Sigmoid colon (tissue), 6 donors: ENCODE measurements at regions not wholly inside any gene's neighbourhood (a gene's known extent, or its start where the extent isn't known, plus 50 kb on each side); places are given as distances from the start of the nearest gene placed in this dataset.

Experiments
- DNase-seq: peaks from one replicate; pipeline ENCODE4 v3.0.0-alpha.2; 2019
- H3K27ac ChIP-seq, 4 donors: fragments of 200-600 bp; sonication (generic); one replicate each; pipeline ENCODE4 v1.5.1; 2016 to 2019; ENCODE audit warnings: mild to moderate bottlenecking in 1 of 4
- H3K27me3 ChIP-seq, 3 donors: fragments of 200-600 bp; sonication (generic); one replicate each; pipeline ENCODE4 v1.5.1; 2019; ENCODE audit warnings: mild to moderate bottlenecking in 1 of 3
- H3K36me3 ChIP-seq, 4 donors: fragments of 200-600 bp; sonication (generic); one replicate each; pipeline ENCODE4 v1.5.1; 2016 to 2019
- H3K4me1 ChIP-seq, 4 donors: fragments of 200-600 bp; sonication (generic); one replicate each; pipeline ENCODE4 v1.5.1; 2017 to 2019
- H3K4me3 ChIP-seq, 4 donors: fragments of 200-600 bp; sonication (generic); one replicate each; pipeline ENCODE4 v1.5.1; 2017 to 2019; ENCODE audit warnings: mild to moderate bottlenecking in 2 of 4, moderate library complexity in 1 of 4
- H3K9me3 ChIP-seq, 4 donors: fragments of 200-600 bp in 3 of 4; sonication (generic) in 3 of 4; one replicate each; pipeline versions ENCODE4 v1.5.1 to v1.6.1; 2013 to 2019
- EP300 ChIP-seq, 4 donors: sonication (generic); formaldehyde crosslinking; IDR thresholded peaks; one replicate each; pipeline ENCODE4 v1.6.1; 2017; ENCODE audit warnings: antibody characterized with exemption in 4 of 4
- POLR2A ChIP-seq, 2 donors: fragments of 450-650 bp; IDR thresholded peaks; one replicate each; pipeline ENCODE4 v1.6.1; 2016; ENCODE audit warnings: antibody characterized with exemption in 2 of 2, mild to moderate bottlenecking in 2 of 2, moderate library complexity in 2 of 2
- POLR2AphosphoS5 ChIP-seq, 4 donors: sonication (generic); formaldehyde crosslinking; IDR thresholded peaks; one replicate each; pipeline ENCODE4 v1.6.1; 2017; ENCODE audit warnings: antibody characterized with exemption in 4 of 4
- WGBS, 2 donors: extraction: QIAGEN DNeasy Blood & Tissue Kit; methylation state at CpG; one replicate each; pipeline ENCODE4 v1.1.7; 2013; 5-methylcytosine and 5-hydroxymethylcytosine counted together
- intact Hi-C: fragments of 100-400 bp; cut with DNase I; formaldehyde crosslinking; loops from one replicate; pipeline ENCODE4 v1.15.1; 2023
- TF ChIP-seq, protein P1 (sequence below), 4 experiments: fragments of 450-650 bp in 3 of 4; fragments of 200-600 bp in 1 of 4; IDR thresholded peaks; one replicate each; pipeline ENCODE4 v1.5.1; 2016 to 2019; ENCODE audit warnings: antibody characterized with exemption in 4 of 4, mild to moderate bottlenecking in 3 of 4, moderate library complexity in 2 of 4
- donor health status: healthy with polysubstance abuse.
- donor health status: healthy.

DNA sequence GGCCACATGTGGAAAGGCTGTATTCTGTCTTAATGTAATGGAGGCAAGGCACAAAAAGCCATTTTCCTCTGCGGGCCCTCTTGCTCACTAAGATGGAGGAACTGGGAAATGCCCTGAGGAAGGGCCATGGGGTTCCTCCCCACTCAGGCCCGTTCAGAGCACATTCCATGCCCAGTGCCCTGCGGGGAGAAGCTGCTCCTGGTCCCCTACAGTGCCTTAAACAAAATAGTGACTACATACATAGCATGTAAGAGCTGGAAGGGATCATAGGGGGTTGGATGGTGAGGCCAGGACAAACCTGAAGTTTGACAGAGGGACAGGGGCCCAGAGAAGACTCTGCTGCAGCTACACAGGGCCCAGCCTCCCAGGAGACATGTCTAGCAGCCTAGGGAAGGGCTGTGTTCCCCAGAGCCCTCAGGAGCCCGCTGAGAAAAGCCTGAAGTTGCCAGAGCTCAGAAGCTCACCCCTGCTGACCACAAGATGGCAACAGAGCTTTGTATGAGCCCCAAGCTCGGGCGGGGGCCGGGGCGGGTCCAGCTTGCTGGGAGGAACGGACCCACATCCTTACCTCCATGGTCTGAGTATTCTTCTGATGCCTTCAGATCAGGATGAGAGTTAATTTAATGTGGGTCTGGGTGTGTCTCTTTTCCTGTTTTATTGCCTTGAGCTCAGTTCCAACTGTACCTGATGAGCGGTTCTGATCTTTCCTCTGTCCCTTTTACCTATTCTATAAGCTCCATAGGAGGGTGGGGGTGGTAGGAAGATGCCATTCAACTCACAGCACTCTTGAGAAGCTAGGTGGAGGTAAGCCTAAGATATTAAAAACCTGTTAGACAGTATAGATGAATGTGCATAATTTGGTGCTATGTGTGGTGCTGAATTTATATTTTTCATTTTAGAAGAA, 242.9 kb downstream of the CDC5L start:
- intact Hi-C loops: no loop called here
- DNase-seq: no peak

DNA sequence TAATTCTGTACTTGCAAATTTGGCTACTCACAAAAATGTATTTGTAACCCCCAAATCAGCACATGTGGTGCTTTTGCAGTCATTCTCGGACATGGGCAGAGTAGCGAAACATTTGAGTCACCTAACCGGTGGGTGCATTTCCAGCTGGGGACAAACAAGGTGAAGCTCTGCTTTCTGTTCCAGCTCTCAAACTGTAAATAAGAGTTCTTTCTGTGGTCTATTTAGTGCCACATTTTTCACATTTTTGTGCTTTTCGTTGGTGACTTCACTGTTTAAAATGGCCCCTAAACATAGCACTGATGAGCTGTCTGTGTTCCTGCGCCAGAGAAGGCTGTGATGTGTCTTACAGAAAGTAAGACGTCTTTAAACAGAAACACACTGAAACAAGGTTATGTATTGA, 244.5 kb downstream of the CDC5L start:
- H3K4me3 ChIP-seq: no peak overlapping the region
- no peaks in the 10 kb centered on the region for H3K36me3 ChIP-seq
- TF ChIP-seq POLR2AphosphoS5 (IDR thresholded peaks at IDR 0.05) (no peak), POLR2A (IDR thresholded peaks at IDR 0.05) (no peak), EP300 (IDR thresholded peaks at IDR 0.05) (no peak)
- TF ChIP-seq, protein P1, sequence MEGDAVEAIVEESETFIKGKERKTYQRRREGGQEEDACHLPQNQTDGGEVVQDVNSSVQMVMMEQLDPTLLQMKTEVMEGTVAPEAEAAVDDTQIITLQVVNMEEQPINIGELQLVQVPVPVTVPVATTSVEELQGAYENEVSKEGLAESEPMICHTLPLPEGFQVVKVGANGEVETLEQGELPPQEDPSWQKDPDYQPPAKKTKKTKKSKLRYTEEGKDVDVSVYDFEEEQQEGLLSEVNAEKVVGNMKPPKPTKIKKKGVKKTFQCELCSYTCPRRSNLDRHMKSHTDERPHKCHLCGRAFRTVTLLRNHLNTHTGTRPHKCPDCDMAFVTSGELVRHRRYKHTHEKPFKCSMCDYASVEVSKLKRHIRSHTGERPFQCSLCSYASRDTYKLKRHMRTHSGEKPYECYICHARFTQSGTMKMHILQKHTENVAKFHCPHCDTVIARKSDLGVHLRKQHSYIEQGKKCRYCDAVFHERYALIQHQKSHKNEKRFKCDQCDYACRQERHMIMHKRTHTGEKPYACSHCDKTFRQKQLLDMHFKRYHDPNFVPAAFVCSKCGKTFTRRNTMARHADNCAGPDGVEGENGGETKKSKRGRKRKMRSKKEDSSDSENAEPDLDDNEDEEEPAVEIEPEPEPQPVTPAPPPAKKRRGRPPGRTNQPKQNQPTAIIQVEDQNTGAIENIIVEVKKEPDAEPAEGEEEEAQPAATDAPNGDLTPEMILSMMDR (IDR thresholded peaks at IDR 0.05): no peak
- intact Hi-C loops: no loop called here
- WGBS, 2 donors: 88 to 90% methylated on average over 6 of the region's 6 CpGs
- H3K27me3 ChIP-seq: peaks cover 0 to 10% (median 4%) of the 10 kb centered on the region in 3 donors
- no peak for DNase-seq
- no peak overlapping the region for H3K27ac ChIP-seq
- H3K9me3 ChIP-seq: no peaks in the 10 kb centered on the region
- H3K4me1 ChIP-seq: no peaks in the 10 kb centered on the region

More for the DNA sequence above, 242.9 kb downstream of the CDC5L start:
- no peak overlapping the region for H3K27ac ChIP-seq
- WGBS, 2 donors: 23 to 25% methylated on average over 10 of the region's 10 CpGs
- no peaks in the 10 kb centered on the region for H3K36me3 ChIP-seq
- H3K9me3 ChIP-seq: no peaks in the 10 kb centered on the region
- no peaks in the 10 kb centered on the region for H3K4me1 ChIP-seq
- TF ChIP-seq, protein P1 (IDR thresholded peaks at IDR 0.05): peak in 1 of 4 experiments; percentile 31
- TF ChIP-seq POLR2AphosphoS5 (IDR thresholded peaks at IDR 0.05): no peak
- peaks cover 0 to 10% (median 4%) of the 10 kb centered on the region in 3 donors for H3K27me3 ChIP-seq
- H3K4me3 ChIP-seq: no peak overlapping the region

DNA sequence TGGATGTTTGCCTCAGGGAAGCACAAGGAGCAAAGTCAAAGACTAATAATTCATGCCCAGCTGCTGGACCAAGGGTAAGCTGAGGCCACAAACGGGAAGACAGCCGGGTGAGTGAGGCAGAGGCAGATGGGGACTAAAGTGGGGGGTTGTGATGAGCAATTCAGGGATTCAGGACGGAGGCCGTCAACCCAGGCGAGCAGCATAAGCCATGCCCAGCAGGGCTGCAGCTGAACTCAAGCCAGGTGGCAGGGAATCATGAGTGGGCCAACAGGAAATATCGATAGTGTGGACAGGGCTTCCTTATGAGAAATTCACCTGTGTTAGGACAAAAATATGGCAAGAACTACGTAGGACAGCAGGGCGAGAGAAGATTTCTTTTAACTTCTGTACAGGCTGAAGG, 246.8 kb downstream of the CDC5L start:
- Histone ChIP-seq H3K27me3 (peaks cover 0 to 10% (median 4%) of the 10 kb centered on the region in 3 donors), H3K27ac (no peak overlapping the region), H3K36me3 (no peaks in the 10 kb centered on the region), H3K9me3 (no peaks in the 10 kb centered on the region), H3K4me3 (no peak overlapping the region), H3K4me1 (no peaks in the 10 kb centered on the region)
- TF ChIP-seq EP300 (IDR thresholded peaks at IDR 0.05) (no peak), POLR2AphosphoS5 (IDR thresholded peaks at IDR 0.05) (no peak), POLR2A (IDR thresholded peaks at IDR 0.05) (no peak)
- TF ChIP-seq, protein P1 (IDR thresholded peaks at IDR 0.05): no peak
- no peak for DNase-seq
- 91 to 92% methylated on average over 8 of the region's 8 CpGs for WGBS, 2 donors
- intact Hi-C loops: no loop called here

DNA sequence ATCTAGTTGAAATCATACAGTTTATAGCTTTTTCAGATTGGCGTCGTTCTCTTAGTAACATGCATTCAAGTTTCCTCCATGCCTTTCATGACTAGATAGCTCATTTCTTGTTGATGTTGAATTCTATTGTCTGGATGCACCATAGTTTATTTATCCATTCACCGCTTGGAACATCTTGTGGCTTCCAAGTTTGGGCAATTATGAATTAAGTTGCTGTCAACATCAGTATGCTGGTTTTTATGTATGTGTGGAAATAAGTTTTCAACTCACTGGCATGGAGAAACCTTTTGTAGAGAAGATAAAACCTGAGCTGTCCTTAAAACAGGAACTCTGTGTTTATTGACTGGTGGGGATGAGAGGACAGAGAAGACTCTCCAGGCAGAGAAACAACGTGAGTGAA, 248.0 kb downstream of the CDC5L start:
- Histone ChIP-seq H3K4me3 (no peak overlapping the region), H3K27me3 (peaks cover 0 to 10% (median under 1%) of the 10 kb centered on the region in 3 donors), H3K36me3 (no peaks in the 10 kb centered on the region), H3K27ac (no peak overlapping the region), H3K9me3 (no peaks in the 10 kb centered on the region), H3K4me1 (no peaks in the 10 kb centered on the region)
- no peak for DNase-seq
- TF ChIP-seq POLR2AphosphoS5 (IDR thresholded peaks at IDR 0.05) (no peak), POLR2A (IDR thresholded peaks at IDR 0.05) (no peak), EP300 (IDR thresholded peaks at IDR 0.05) (no peak)
- TF ChIP-seq, protein P1 (IDR thresholded peaks at IDR 0.05): no peak
- WGBS, 2 donors: 67 to 72% methylated on average over 4 of the region's 4 CpGs
- intact Hi-C loops: no loop called here
